HG02885 (cell line): ENCODE measurements at regions not wholly inside any gene's neighbourhood (a gene's known extent, or its start where the extent isn't known, plus 50 kb on each side); places are given as distances from the start of the nearest gene placed in this dataset.

Experiments
- ATAC-seq: cut with Tn5 transposase; IDR thresholded peaks from one replicate; pipeline ENCODE4 v1.9.1; 2021; ENCODE audit warnings: mild to moderate bottlenecking; ENCODE audit not compliant: unreplicated experiment, poor library complexity

DNA sequence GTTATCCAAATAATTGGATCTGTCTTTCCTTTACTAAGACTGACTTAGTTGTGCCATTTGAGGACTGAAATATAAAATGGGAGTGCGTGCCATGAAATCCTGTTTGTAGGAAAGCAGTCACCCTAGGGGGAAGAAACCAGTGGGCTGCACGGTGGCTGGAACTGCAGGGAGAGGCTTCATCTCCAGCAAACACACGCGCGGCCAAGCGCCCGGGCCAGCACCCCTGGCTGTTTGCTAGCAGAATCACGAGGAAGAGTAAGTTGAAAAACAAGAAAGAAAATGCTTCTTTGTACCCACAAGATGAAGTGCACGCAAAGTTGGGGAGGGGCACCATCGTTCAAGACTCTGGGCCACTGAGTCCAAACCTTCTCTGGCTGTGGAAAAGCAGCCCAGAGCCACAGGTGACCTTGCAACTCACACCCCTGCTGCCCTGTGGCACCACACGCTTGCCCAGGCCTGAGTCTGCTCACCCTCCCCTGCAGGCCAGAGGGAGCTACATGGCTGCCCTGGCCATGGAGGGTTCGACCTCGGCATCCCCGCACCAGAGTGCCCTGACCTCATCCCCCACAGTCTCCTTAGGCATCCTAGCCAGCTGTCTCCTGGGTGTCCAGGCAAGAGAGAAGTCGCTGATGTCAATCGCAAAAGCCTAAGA lies 55.2 kb downstream of the IRX2 start:
- ATAC-seq = no peak

GRCh38 chr5:2695200-2695891 lies 56.1 kb downstream of the IRX2 start:
- ATAC-seq = no peak

DNA sequence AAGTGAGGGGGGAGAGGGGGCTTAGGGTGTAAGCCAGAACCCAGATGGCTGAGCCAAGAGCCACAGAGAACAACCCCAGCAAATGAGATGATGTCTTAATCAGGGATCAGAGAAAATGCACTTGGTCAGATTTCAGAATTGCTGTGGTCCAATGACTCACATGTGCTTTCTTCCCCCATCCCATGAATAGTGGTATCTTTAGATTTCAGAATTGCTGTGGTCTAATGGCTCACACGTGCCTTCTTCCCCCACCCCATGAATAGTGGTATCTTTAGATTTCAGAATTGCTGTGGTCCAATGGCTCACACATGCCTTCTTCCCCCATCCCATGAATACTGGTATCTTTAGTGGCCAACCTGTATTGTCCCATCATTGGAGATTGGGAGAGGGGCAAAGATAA lies 59.9 kb downstream of the IRX2 start:
- ATAC-seq = no peak

DNA sequence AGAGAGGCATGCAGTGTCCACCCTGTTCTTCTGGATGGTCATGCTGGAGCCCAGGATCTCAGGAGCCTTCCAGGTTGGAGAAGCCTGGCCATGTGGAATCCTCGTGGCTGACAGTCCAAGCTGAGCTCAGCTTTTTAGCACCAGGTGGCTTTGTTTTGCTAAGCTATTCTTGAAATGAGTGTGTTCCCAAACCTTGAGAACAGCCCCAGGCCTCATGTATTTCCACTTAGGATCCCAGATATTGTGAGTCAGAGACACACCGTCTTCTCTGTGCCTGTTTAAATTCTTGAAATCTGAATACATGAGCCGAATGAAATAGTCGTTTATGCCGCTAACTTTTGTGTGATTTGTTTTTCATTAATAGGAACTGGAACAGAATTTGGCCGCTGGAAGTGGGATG lies 61.2 kb downstream of the IRX2 start:
- ATAC-seq = no peak

DNA sequence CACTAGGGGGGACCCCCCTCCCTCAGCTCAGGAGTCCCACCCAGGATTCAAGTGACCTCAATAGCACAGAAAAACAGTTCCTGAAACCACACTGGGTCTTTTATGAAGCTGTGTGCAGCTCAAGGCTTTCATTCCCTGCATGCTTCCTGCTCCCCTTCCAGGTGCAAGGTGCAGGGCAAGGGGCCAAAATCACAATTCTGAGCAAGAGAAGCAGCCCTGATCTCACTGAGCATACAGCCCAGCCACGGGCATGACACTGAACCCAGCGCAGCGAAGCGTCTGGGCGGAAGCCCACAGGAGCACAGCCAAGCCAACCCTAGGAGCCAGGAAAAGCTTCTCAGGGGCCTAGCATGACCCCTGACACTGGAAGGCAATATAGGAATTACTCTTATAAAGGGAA lies 62.9 kb downstream of the IRX2 start:
- no peak for ATAC-seq

- ATAC-seq = no peak
Measured at GRCh38 chr5:2687746-2688145, 63.7 kb downstream of the IRX2 start.

DNA sequence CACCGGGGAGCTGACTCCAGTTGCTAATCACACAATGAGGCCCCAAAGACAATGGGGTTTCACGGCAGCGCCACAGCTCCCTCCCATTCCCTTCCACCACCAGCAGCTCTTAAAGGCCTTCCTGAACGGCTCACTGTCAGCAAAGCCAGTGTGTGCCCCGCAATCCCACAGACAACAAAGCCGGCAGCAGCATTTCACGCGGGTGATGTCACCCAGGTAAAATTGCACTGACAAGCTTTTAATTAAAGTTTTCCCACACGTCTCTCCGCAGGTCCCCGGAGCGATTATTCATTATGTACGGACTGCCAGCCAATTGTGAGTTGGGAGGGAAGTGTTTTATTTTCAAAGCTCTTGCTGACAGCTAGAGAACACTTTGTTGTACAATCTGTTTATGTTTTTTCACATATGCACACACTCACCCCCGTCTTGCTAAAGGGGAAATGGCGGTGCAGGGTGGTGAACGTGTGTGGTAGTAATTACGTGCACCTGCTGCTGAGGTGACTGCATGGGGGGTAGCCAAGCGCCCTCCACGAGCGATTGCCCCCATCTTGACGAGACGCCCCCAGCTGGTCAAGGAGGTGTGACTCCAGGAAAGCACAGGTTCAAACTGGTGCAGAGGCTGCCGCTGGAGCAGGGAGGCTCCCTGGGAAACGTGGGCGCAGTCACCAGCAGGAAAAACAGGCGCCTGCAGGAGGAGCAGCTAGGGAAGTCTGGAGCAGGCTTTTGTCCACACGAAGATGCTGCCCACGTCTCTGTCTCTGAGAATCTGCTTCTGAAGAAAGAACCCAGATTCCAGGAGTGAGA lies 65.0 kb downstream of the IRX2 start:
- ATAC-seq = no peak

DNA sequence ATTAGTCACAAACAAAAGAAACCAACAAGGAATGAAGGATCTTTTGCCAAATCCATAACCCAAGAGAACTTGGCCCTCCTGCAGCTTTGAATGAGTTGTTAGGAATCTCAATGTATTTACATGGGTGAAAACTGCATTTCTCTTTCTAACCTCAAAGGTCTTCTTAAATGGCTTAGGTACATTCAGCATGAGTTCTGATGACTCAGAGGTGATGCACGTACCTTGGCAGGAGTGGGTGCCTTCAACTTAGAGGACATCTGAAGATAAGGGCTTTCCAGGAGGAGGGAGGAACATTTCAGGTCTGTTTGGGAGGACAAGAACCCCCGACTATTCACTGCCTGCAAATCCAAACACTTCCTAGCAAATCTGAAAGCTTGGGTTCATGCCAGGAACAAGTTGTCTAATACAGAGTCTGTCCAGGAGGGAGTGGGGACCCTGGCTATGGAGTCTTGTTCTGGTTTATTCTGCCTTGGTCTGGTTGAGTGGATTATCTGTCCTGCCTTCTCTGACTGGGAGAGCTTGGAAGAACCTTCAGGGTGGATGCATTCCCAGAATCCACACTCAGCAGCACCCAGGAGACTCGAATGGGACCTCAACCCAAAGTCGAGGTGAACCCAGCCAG lies 65.7 kb downstream of the IRX2 start:
- ATAC-seq = no peak

DNA sequence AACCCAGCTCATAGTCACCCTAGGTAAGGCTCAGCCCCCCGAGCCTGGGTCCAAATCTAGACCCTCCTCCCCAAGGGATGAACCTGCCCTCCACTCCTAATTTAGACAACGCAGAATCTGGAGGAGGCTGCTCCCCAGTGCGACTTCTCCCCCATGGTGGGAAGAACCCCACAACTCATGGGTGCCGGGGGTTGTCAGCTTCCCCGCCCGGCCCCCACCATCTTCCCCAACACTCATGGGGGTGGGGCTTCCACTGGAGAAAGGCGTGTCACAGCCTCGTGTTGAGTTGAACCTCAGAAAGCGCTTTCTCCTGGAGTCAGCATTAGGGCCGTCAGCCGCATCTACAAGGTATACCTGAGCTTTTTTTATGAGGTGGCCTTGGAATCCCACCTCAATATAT lies 66.9 kb downstream of the IRX2 start:
- no peak for ATAC-seq

- no peak for ATAC-seq
Measured at GRCh38 chr5:2683720-2684119, 67.8 kb downstream of the IRX2 start.

GRCh38 chr5:2681476-2681875 lies 70.0 kb downstream of the IRX2 start:
- no peak for ATAC-seq

DNA sequence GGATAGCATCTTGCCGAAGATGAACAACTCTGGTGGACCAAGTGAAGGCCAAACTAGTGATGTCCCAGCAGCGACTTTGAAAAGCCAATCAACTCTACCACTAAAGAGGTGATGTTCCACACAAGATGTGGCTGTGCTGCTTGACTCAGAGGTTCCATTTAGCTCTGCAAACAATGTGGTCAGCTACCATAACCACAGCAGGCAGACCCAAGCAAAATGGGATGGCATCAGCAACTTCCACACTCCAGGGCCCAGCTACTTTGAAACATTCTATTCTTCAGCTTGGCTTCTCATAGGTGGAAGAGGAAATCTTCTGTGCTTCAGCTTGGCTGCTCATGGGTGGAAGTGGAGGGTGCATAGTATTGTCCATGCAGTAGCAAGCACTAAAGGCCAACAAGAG lies 70.5 kb downstream of the IRX2 start:
- ATAC-seq = no peak

DNA sequence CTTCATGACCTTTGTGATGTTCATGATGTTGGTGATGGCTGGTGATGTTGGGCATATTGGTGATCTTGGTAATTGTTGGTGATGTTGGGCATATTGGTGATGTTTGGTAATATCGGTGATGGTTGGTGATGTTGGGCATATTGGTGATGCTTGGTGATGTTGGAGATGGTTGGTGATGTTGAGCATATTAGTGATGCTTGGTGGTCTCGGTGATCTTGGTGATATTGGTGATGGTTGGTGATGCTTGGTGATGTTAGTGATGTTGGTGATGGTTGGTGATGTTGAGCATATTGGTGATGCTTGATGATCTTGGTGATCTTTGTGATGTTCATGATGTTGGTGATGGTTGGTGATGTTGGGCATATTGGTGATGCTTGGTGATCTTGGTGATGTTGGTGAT lies 73.8 kb downstream of the IRX2 start:
- ATAC-seq = no peak

DNA sequence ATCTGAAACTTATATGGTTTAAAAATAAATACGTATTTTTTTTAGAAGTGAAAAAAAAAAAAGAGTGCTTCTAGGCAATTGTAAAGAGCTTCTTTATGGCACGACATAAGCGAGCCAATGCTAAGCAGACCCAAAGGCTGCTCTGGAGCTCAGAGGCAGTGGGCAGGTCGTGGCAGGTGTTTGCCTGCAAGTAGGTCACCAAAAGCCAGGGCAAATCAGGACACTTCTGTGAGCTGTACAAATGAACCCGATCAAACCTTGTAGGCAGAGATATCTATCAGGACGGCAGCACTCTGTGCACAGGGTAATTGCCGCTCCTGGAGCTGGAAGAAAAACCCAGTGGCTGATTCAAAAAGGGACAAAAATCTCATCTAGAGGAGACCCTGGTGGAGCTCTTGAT lies 75.9 kb downstream of the IRX2 start:
- ATAC-seq = no peak

- no peak for ATAC-seq
Measured at GRCh38 chr5:2674456-2674855, 77.0 kb downstream of the IRX2 start.

DNA sequence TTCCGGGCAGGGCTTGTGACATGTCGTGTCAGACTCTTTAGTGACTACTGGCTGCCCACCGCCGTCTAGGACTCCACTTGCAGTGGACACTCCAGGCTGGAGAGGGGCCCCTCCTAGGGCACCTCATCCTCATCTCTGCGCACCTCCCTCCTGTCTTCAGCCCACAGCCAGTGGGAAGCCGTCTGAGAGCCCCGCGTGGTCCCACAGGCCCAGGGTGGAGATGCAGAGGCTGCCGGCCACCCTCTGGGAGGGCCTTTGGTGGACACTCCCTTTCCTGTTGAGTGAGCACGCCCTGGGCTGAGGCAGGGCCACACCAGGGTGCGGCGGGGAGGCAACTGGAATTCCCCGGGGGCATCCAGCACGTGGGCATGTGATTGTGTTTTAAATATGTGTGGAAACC lies 80.5 kb downstream of the IRX2 start:
- ATAC-seq = no peak

DNA sequence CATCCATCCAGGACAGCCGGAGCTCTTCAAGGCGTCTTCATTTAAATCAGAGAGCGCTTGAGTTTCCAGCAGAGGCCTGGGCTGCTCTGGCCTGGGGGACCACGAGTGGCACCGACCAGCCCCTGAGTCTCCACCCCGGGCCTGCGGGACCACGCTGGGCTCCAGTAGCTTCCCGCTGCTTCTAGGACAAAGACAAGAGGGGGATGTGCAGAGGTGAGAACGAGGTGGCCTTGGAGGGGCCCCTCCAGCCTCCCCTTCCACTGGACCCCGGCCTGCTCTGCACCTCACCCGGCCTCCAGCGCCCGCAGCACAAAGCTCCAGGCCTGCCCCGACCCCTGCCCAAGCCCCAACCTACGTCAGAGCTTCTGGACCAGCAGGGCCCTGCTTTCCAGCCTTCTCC lies 81.6 kb downstream of the IRX2 start:
- ATAC-seq = no peak

- ATAC-seq = no peak
Measured at GRCh38 chr5:2669259-2669658, 82.2 kb downstream of the IRX2 start.

DNA sequence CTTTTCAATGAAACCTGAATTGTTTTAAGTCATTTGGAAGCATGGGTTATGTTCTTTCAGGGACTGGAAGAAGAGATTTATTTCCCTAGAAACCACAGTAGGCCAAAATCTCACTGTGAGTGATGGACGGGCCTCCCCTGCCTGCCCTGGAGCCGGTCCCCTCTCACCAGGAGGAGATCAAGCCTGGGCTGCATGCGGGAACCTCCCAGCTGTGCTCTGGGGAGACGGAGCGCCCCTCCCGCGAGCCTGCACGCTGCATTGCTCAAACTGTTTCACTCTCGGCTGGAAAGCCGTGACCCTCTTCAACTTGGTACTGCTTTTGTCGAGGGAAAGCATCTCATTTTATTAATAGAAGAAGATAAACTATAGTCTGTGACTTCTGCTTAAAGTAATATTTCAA lies 85.4 kb downstream of the IRX2 start:
- no peak for ATAC-seq

GRCh38 chr5:2663489-2663888 lies 88.0 kb downstream of the IRX2 start:
- no peak for ATAC-seq

DNA sequence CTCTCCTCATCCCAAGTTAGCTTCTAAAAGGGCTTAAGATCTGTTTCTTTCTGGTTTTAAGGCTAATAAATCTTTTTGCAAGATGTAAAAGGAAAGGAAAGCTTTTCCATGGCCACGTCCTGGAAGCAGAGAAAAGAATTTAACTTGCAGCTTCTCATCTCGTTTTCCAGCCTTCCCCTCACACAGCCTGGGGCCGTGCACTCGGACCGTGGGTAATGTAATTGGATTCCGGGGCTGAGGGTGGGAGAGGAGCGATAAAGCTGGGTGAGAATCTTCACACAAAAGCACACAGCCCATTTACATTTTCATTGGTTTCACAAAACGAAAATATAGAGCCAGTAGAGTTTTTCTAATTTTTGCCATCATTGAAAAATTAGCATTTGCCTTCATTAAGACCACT lies 91.2 kb downstream of the IRX2 start:
- ATAC-seq = no peak
